GM19452 (cell line): ENCODE measurements at regions not wholly inside any gene's neighbourhood (a gene's known extent, or its start where the extent isn't known, plus 50 kb on each side); places are given as distances from the start of the nearest gene placed in this dataset.

Experiments used
- ATAC-seq: cut with Tn5 transposase; IDR thresholded peaks from one replicate; pipeline ENCODE4 v1.9.1; 2021; ENCODE audit not compliant: unreplicated experiment

DNA sequence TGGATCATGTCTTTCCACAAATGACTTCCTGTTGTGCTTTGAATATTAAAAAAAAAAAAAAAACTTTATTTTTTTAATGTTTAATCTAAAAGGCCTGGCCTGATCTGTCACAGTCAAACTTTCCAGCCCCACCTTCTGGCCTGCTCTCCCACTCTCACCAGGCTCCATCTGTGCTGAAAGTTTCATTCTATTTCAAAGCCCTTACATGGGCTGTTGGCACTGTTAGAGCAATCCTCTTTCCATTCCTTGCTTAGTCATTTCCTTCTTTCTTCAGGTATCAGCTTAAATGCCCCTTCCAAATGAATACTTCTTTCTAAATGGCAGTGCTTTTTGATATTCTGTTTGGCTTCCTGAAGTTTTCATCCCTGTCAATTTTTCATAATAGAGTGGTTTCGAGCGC lies 1104.8 kb upstream of the C9orf72 start:
- ATAC-seq: no peak

DNA sequence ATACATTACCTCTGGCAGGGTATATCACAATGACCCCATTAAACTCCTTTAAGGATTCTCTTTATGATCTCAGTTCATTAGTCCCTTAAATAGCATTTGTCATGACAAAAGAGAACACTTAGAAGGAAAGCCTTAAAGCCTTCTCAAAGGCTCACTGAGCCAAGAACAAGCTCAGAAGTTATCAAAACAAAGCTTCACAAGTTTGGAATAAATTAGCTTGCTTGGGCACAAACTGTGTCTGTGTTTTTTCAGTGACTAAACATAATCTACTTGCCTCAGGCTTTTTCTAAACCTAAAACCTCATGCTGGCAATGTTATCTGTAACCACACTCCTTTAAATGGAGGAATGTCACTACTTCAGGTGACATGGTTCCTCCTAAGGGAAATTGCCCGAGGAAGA lies 1114.9 kb upstream of the C9orf72 start:
- ATAC-seq: no peak

DNA sequence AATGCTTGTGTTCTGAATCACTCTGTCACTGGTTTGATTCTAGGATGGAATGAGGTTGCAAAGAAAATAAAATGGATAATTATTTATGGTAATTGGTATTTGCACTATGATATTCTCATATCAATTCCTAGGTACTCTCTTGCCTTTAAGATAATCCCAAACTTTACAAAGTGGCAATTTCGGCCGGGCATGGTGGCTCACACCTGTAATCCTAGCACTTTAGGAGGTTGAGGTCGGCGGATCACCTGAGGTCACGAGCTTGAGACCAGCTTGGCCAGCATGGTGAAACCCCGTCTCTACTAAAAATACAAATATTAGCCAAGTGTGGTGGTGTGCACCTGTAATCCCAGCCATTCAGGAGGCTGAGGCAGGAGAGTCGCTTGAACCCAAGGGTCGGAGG lies 1118.7 kb upstream of the C9orf72 start:
- ATAC-seq: no peak

DNA sequence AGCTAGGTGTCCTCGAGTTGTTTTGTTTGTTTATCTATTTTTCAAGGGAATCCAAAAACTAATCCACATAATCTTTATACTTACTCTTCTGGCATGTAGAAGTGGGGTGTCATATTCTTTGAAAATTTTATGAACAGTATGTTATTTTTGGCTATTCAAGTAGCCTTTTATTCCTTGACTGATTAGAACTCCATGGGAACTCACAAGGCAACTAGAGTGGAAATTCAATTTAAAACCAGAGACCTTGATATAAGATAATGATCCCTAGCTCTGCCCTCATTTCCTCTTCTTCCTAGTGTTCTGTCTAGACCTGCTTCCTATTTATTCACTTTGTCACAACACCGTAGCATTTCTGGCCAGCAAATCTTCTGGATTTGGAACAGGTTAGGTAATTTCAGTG lies 1123.7 kb upstream of the C9orf72 start:
- ATAC-seq: no peak

DNA sequence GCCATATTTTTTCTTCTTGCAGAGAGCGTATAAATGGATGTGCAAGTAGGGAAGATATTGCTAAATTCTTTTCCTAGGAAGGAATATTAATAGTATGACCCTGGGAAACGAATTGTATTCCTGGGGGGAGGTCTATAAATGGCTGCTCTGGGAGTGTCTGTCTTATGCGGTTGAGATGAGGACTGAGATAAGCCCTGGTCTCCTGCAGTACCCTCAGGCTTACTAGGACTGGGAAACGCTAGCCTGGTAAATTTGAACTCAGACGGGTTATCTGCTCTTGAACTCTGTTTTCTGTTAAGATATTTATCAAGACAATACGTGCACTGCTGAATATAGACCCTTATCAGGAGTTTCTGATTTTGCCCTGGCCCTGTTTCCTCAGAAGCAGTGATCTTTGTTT lies 1126.4 kb upstream of the C9orf72 start:
- no peak for ATAC-seq

DNA sequence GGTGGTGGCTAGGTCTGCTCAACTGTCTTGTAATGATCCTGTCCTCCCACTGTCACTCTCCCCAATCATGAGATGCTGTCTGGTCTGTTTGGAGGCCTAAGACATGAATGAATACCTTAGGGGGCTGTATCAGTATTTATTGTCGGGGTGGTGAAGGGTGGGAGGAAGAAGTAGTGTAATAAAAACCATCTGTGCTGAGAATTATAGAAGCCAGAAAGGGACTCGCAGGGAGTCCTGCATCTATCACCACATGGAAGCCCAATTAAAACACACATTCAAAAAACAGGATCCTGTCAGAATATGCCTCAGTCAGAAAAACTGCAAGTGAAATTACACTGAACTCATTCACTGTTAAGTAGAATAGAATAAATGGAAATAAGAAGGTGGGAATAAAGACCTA lies 1134.3 kb upstream of the C9orf72 start:
- no peak for ATAC-seq

DNA sequence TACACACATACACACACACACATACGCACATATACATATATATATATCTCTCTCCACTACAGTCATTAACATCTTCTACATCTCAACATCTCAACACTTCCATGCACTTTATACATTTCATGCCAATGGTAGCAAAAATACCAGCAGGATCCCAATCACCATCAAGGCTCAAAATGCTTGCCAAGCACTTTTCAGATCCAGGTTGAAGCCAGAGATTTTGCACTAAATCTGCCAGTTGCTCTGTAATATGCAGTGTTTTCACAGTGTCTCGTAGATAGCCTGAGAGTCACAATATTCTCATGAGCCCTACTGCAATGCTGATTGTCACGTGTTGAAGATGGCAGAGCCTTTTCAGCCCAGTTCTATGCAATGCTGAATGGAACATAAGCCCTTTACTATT lies 1140.9 kb upstream of the C9orf72 start:
- no peak for ATAC-seq

DNA sequence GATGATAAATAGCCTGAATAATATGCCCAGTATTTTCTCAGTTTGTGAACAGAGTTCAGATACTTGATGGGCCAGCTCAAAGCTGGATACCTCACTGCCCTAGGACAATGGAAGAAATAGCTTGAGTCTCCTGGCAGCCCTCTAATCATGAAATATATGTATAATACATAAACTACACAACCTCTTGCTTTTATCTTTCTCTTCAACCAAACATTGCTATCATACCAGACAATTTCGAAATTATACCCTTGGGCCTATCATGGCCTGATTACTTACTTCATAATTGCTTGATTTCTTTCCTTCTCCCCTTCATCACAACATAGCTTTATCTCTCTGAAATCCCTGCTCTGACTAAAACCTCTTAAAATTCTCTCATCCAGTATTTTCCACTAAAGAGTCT lies 1144.9 kb upstream of the C9orf72 start:
- no peak for ATAC-seq

DNA sequence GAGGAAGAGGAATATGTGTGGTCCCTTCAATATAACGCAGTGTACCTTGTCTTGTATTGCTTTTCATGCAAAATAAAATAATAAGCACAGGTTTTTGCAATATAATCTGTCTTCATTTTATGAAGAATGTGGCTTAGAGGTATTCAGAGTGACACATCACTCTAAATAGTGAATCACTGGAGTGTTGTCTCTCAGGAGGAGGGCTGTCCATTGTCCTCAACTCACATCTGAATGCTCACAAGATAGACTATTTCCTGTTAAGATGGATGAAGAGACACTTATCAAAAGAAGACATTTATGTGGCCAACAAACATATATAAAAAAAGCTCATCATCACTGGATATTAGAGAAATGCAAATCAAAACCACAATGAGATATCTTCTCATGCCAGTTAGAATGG lies 1147.5 kb upstream of the C9orf72 start:
- no peak for ATAC-seq

DNA sequence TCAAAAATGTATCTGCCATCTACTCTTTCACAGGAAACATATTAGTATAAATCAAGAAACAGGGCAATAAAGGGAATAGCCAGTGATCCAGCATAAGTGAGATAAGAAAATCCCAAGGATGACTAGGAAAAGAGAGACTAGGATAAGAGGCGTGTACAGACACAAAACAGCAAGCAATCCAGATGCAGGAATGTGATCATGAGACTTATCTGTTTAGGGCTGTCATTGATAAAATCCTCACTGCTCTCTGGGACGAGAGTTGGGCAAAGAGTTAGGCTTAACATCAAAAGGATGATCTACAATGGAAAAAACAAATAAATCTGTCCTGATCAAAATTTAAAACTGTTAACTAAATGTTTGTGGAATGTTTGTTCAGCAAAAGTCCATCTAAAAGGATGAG lies 1156.8 kb upstream of the C9orf72 start:
- ATAC-seq: no peak

DNA sequence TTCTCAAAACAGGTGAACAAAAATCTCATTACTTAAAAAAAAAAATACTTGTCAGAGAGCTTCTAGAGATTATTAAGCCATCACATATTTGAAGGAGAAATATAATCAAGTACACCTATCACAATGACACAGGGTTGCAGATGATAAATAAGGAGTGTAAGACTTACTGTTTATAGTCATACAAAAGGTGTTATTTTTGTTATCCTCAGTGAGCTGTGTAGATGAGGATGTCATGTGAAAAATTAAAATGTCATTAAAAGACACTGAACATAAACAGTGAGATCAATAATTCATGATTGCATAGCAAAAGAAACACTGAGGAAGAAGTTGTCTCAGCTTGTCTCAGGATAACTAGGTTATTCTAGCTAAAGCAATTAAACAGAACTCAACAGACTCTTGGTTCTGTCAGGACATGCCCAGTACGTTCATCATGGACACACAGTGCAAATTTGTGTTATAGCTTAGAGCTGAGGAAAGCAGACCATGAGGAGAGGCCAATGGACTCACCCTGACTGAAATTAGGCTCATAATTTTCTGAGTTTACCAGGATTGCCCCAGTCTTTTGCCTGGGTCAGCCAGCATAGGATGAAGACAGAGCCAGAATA lies 1162.6 kb upstream of the C9orf72 start:
- ATAC-seq: no peak

DNA sequence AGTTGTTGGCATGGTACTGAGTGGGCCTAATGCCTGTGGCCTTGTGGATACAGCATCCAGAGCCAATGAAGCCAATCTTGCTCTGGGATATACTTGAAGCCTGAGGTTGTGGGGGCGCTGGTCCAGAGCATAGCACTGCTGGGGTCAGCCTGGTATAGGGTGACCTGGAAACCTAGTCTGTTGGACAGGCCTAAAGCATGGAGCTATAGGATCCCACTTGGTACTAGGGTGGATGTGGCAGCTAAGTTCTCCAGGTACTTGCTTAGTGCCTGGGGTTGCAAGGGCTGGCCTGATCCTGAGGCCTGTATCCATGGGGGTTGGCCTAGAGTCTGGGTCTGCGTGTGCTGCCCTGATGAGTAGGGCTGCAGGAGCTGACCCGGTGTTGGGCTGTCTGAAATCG lies 1168.2 kb upstream of the C9orf72 start:
- no peak for ATAC-seq

DNA sequence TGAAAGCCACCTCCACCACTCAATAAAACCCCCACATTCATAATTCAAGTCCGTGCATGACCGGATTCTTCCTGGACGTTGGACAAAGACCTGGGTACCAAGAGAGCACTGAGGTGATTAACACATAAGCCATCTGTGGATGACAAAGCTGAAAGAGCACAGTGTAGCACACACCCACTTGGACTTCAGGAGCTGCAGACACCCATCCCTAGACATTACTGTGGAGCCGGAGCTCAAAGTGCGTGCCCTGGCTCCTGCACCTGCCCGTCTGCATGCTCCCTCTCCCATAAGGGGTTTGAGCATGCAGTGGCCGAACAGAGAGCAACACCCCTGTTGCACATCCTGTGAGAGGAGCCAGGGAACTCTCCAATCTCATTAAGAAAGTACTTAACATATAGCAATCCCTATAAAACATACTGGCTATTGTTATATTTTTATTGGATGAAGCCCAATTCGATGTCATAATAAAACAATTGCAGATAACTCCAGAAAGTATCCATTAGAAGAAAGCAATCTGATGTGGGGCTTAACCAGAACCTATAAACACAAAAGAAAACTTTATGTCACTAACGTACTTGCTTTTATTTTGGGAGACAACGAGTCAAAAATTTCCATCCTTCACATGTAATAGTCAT lies 1174.2 kb upstream of the C9orf72 start:
- ATAC-seq: no peak

DNA sequence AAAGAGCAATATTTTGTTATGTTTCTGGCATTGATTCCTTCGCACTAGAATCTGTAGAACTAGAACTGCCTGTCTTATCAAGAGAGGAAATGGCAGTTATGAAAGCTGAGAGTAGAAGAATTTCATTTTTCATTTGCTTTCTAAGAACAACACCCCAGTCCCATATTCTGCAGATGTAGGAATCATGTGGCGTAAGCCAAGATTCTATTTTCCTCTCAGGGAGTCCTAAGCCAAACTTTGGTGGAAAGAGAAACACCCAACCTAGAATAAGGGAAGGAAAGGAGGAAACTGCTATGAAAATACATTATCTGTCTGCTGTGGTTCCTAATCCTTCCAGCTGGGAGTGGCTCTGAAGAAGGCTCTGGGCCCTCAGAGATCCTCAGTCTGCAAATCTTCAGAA lies 1176.9 kb upstream of the C9orf72 start:
- ATAC-seq: no peak

DNA sequence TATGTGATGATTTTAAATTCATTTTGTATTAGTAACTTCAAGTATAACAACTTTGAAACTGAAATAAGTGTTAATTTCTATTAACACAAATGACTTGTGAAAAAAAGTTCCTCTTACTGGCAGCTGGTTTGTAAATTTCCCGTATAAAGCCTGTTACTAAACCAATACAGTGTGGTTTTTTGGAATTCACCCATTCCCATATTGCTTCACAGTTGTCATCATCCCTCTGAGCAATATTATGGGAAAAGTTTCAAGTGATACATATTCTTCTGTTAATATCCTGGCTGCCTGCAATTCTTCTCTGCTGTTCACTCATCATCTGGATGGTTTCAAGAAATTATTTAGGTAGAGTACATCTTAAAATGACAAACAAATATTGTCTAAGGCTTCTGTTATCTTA lies 1185.1 kb upstream of the C9orf72 start:
- no peak for ATAC-seq

DNA sequence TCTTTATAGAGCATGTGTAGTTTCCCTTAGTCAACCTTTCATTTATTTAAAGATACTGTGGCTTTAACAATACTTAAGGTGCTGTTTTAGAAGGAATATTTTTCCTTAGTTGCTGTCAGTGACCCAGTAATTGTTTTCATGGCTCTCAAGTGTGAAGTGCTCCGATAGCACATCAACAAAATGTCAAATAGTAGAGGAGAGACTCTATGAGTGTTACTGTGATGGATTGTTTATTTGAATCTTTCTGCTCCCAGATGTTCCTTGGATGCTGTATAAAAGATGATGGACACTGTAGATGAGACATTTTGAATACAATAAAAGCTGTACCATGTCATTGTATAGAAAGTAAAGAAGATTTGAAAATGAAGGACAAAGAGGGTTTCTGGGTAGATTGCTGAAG lies 1185.7 kb upstream of the C9orf72 start:
- no peak for ATAC-seq

DNA sequence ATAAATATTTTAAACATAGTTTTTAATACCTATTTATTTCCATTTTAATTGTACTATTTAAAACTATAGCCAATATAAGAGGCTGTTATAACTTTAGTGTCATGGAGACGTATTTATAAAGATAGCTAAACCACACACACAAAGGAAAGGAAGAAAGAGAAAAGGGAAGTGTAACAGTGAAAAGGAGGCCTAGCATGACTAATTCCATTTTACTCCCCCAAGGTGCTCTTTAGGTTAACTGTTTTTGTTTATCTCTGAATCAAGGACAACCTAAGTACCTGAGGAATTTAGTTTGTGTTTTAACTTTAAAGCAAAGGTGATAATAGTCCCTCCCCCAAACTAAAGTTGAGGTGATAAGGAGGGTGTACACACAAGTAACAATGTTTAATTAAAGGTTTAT lies 1188.9 kb upstream of the C9orf72 start:
- ATAC-seq: no peak

DNA sequence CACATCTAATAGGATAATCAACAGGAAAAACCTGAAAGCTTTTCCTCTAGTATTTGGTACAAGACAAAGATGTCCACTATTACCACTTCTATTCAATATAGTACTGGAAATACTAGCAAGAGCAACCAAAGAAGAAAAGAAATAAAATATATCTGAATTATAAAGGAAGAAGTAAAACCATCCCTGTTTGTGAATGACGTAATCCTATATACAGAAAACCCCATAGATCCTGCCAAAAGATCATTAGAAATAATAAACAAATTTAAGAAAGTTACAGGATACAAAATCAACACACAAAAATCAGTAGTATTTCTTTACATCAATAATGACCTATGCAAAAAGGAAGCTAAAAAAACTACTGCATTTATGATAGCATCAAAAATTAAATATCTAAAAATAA lies 1191.3 kb upstream of the C9orf72 start:
- no peak for ATAC-seq

DNA sequence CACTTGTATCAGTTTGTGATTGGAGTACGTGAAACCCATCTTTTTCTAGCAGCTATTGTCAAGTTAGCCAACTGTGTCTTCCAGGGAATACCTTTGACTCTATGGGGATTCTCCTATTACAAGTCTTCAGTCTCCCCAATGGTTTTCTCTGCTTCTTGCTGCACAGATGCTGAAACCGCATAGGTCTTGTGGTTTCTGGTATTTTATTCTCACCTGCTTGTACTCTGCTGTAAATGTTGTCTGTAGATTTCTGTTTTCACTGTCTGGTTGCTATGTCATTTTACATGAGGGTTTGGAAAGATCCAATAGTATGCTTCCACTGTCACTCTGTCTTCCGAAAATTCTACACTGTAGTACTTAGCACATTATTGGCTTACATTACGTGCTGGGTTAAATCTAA lies 1196.9 kb upstream of the C9orf72 start:
- no peak for ATAC-seq

DNA sequence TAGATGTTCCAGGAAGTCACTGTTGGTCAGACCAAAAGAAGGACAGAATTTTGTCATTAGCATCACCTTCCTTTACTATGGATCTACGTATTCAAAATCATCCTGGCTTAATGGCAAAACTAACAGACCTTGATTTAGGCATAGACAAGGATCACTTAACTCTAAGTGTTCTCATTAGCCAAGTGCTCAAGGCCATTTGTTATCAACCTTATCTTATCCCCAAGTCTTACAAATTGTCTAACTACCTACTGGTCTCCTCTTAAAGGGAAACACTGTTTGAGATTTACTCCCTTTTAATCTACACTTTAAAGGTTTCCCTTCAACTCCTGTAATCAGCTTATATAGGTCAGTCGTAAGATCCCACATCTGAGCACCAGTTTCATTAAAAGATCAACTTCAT lies 1197.5 kb upstream of the C9orf72 start:
- ATAC-seq: no peak

DNA sequence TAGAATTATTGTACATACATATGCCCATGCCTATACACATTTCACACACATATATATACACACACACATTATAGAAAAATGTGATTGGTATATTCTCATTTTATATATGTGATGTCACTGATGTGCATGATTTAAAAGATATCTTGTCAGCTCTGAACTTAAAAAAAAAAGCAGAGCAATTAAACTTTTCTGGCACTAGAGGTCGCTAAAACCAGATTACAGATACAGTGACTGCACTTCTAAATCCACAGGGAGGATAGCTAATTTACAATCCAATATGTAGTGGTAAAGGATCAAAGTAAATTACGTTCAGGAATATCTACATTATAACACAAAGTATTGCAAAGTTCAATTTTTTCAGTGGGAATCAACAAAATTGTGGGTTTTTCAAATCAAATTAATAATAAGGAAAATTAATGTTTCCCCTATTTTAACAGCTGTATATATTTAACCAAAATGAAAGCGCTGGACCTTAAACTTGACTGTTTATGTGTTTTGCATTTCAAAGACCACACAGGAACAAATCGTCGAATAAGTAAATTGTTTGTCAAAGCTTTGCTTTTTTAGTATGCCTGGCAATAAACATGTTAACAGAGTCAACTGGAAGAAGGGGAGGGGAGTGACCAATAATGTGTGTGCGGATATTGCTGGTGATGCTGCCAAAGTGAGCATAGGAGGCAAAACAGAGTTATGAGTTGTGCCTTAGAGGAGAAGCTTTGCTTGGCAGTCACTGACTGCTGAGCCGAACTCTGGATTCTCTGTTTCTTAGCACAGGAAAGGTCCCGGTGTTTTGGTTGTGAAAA lies 1201.4 kb upstream of the C9orf72 start:
- ATAC-seq: no peak

DNA sequence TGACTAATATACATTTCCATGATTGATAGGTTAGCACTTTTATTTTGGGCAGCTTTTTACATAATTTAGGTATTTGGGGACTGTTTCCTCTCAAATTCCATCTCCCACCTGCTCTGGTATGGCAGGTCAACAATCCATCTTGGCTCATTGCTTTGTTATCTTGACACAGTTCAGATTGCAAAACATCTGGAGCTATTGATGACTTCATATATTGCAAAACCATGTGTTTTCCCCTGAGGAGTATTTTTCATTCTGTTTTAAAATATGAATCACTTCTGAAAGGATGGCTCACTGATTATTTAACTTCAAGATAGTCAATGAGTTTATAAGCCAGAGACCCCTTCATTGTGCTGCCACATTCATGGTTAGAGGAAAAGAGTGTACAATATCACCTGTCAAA lies 1206.0 kb upstream of the C9orf72 start:
- ATAC-seq: no peak

DNA sequence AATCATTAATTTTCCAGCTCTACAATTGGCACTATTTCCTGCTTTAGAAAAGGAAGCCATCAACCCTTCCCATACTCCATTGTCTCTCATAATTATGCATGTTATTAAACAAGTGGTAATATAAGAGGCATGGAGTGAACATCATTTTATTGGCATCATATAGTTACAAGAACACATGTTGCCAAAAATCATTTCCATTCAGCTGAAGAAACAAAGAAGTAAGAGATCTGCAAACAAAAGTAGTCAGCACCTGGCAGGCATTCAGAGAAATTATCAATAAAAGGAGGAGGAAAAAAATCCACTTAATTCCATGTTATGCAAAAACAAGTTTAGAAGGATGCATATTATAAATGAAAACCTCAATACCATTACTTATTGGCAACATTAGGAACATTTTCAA lies 1208.2 kb upstream of the C9orf72 start:
- no peak for ATAC-seq
